AG09319 (cell line): ENCODE measurements at regions not wholly inside any gene's neighbourhood (a gene's known extent, or its start where the extent isn't known, plus 50 kb on each side); places are given as distances from the start of the nearest gene placed in this dataset.

Experiments used
- DNase-seq: peaks from one replicate; pipeline ENCODE4 v3.0.0-alpha.2; 2010; ENCODE audit warnings: low read depth; ENCODE audit errors: extremely low read depth
- TF ChIP-seq, protein P1 (sequence below): IDR thresholded peaks from 2 replicates; pipeline ENCODE4 v1.5.1; 2011; ENCODE audit warnings: low read depth, mild to moderate bottlenecking, inconsistent platforms, low read length, moderate library complexity

- TF ChIP-seq, protein P1, sequence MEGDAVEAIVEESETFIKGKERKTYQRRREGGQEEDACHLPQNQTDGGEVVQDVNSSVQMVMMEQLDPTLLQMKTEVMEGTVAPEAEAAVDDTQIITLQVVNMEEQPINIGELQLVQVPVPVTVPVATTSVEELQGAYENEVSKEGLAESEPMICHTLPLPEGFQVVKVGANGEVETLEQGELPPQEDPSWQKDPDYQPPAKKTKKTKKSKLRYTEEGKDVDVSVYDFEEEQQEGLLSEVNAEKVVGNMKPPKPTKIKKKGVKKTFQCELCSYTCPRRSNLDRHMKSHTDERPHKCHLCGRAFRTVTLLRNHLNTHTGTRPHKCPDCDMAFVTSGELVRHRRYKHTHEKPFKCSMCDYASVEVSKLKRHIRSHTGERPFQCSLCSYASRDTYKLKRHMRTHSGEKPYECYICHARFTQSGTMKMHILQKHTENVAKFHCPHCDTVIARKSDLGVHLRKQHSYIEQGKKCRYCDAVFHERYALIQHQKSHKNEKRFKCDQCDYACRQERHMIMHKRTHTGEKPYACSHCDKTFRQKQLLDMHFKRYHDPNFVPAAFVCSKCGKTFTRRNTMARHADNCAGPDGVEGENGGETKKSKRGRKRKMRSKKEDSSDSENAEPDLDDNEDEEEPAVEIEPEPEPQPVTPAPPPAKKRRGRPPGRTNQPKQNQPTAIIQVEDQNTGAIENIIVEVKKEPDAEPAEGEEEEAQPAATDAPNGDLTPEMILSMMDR: no peak
- no peak for DNase-seq
Measured at GRCh38 chr6:113401231-113401630, 455.9 kb upstream of the MARCKS start.

DNA sequence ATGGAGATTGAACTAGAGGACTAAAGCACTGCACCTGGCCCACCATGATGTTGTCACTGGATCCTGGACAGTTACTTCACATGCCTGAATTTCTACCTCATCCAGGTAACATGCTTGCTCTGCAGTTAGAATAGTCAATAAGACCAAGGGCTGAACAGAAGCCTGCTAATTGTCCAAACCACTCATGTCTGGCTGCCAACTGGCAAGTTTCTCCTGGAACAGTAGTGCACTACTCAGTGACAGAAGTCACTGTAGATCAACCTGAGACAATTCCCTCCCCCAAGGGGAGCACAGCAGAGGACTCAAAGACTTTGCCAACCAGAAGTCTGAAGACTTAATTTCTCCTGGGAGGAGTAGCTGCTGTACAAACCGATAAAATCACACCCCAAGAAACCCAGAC, 454.6 kb upstream of the MARCKS start:
- DNase-seq: no peak
- TF ChIP-seq, protein P1: no peak

DNA sequence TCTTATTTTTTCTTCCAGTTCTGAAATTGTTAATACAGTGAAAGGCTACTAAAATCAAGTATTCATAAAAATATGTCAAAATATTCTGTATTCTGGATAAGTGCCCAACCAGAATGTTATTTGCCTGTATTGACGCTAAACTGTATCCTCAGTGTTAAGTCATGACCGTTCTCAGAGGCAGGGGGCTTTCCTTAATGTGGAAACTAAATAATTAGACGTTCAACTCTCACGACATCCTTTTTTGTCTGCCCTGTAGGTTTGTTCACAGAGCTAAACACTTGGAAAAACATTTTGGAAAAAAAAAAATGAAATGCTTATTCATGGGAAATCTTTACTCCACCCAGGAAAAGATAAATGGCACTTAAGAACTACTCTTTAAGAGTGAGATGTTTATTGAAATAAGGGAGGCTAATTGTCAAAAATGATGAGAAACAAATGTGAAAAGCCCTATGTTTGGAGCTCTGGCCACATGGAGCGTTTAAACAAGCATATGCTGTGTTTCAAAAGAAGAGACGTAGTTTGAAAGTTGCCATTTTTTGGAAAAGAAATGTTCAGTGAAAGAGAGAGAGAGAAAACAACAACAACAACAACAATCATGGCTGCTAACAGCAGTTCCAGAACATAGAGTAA, 453.1 kb upstream of the MARCKS start:
- TF ChIP-seq, protein P1: no peak
- no peak for DNase-seq

DNA sequence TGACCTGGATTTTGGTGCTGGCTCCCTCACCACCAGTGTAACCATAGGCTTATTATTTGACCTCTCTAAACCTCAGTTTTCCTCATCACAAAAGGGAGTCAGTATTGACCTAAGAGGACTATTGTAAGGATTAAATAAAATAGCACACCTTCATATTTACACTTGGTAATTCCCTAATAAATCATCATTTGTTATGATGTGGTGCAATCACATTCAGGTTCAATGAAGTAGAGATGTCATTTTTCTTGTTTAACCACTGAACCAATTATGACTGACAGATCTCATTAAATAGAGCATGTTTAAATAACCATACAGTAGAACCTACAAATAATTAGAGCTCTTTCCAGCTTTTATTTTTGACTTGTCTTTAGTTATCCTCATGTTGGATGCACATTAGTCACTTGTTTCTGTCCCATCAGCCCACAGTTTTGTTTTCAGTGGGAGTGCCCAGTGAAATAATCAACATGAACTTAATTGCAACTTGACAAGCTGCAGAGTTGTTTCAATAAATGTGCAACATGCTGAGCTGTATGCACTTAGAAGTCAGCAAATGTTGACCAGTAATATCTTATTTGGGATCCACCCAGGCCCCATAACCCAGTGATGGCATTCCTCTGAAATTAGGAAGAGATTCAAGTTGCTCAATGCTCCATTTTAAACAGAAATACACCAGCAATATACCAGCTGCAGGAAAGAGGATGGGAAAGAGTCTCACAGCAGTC, 451.7 kb upstream of the MARCKS start:
- no peak for DNase-seq
- TF ChIP-seq, protein P1: no peak

DNA sequence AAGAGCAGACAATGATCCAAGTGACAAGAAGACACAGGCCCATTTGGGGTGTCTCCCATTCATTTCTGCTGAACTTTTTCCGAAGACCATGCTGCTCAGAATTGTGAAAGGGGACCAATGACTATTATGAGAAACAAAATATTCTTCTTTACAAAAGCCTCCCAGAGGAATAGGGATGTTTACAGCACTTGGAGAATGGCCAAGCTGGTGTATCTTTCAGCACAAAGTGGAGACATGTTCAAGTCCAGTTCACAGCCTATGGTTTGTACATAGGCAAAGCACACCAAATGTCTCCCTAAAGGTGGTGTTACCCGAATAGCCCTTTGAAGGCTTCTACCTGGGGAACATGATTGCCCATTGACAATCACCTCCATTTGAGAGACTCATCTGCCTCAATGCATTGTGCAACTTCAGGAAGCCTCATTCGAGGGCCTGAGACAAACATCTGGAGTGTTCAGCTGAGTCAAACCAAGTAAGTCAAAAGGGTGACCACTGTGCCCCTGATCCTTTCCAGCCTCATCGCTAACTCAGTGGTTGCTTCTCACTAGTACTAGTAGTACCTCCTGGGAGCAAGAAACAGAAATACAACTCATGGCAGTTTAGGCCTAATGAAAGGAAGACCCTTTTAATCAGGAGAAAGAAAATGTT, 451.0 kb upstream of the MARCKS start:
- TF ChIP-seq, protein P1: no peak
- no peak for DNase-seq

DNA sequence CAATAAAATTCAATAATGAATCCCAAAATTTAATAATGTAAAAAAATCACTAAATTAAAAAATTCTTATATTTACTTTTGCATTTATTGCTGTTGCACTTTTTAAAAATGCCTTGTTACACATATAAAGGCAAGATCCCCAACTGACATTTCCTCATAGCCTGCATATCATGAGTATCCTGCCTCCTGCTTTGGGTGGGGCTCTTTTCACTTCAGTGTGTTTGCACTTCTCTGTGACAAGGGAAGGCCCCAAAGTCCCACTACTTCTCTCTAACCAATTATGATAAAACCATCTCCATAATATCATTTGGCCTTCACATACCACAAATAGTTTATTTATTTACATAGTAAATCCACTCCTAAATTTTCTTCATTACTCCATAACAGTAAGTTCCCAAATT, 446.1 kb upstream of the MARCKS start:
- DNase-seq: no peak
- TF ChIP-seq, protein P1: no peak

DNA sequence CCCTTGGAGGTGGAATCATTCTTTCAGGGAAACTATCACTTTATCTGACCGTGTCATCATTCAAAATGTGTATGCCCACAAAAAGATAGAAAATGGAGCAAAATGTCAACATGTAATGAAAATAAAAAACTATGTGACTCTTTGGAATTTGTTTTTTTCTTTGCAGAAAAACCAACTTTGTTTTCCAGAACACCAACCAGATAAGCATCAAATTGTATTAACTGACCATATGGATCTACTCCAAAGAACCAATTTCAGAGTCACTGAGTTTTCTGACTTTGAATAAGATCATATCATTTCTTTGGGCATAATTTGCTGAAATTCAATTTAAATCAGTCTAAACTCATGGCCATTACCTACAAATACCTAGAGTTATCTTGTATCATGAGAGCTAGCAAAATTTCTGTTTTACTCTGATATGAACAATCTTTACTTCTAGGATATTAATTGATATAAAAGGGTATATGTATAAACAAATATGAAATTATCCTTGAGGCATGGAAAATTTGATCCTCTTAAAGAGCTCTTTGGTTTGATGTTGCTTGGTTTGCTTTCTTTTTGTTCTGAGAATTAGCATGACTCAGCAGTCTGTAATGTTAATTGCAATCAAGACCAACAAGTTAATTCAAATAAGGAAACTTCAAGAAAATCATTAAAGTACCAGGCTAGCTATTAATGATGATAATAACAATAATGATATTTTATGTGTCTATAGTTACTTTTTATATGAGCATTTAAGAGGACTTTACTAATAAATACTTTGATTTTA, 444.4 kb upstream of the MARCKS start:
- no peak for DNase-seq
- TF ChIP-seq, protein P1: no peak
